SK-N-SH treated with all-trans-retinoic acid at 6 μM for 48 hours (cell line): ENCODE measurements at regions not wholly inside any gene's neighbourhood (a gene's known extent, or its start where the extent isn't known, plus 50 kb on each side); places are given as distances from the start of the nearest gene placed in this dataset.

Experiments
- OSR1 ChIP-seq: fragments of 250-450 bp; sonication (Bioruptor Pico); IDR thresholded peaks from 2 replicates; pipeline ENCODE4 v1.8.0; 2022; ENCODE audit warnings: moderate library complexity, mild to moderate bottlenecking, inconsistent platforms
- ZFP30 ChIP-seq: fragments of 450-650 bp; formaldehyde crosslinking; IDR thresholded peaks from 2 replicates; pipeline ENCODE4 v1.5.0; 2022; ENCODE audit warnings: mild to moderate bottlenecking, moderate library complexity

GRCh38 chr3:59103552-59103951 lies 53.7 kb upstream of the CFAP20DC start:
- TF ChIP-seq ZFP30 (CRISPR knock-in tag) (no peak), OSR1 (CRISPR knock-in tag) (no peak)
